ENCODE measurements at regions not wholly inside any gene's neighbourhood (a gene's known extent, or its start where the extent isn't known, plus 50 kb on each side); places are given as distances from the start of the nearest gene placed in this dataset.
"Not testable (repeated sequence)": the region's sequence is repeated elsewhere in the genome, so short reads cannot be mapped to it uniquely, and the experiment has no call there.

- not testable (repeated sequence) for DNase-seq
Measured at GRCh38 chr1:147103416-147104155, 68.7 kb downstream of the PRKAB2 start.

GRCh38 chr1:147099192-147099591 lies 73.1 kb downstream of the PRKAB2 start:
- DNase-seq, result no peak

- peak; percentile 53 for DNase-seq
Measured at GRCh38 chr1:147098338-147098973, 73.8 kb downstream of the PRKAB2 start.

GRCh38 chr1:147095691-147096090 lies 76.6 kb downstream of the PRKAB2 start:
- no peak for DNase-seq

GRCh38 chr1:147091801-147092200 lies 80.5 kb downstream of the PRKAB2 start:
- no peak for DNase-seq

- no peak for DNase-seq
Measured at GRCh38 chr1:147089457-147089856, 82.8 kb downstream of the PRKAB2 start.

GRCh38 chr1:147086129-147086528 lies 86.1 kb downstream of the PRKAB2 start:
- DNase-seq, result no peak

GRCh38 chr1:147084273-147085096 lies 87.8 kb downstream of the PRKAB2 start:
- DNase-seq, result peak; percentile 92

GRCh38 chr1:147083919-147084272 lies 88.4 kb downstream of the PRKAB2 start:
- DNase-seq, result no peak

GRCh38 chr1:147080671-147081394 lies 91.4 kb downstream of the PRKAB2 start:
- no peak for DNase-seq

GRCh38 chr1:147080006-147080661 lies 92.1 kb downstream of the PRKAB2 start:
- DNase-seq, result peak; percentile 55

- DNase-seq, result no peak
Measured at GRCh38 chr1:147079400-147080005, 92.8 kb downstream of the PRKAB2 start.

- no peak for DNase-seq
Measured at GRCh38 chr1:147078606-147079399, 93.5 kb downstream of the PRKAB2 start.

GRCh38 chr1:147077936-147078605 lies 94.2 kb downstream of the PRKAB2 start:
- DNase-seq, result no peak

- DNase-seq, result no peak
Measured at GRCh38 chr1:147077523-147077922, 94.7 kb downstream of the PRKAB2 start.

GRCh38 chr1:147077081-147077480 lies 95.2 kb downstream of the PRKAB2 start:
- DNase-seq, result no peak

GRCh38 chr1:147076442-147076841 lies 95.8 kb downstream of the PRKAB2 start:
- no peak for DNase-seq

GRCh38 chr1:147072482-147073432 lies 99.5 kb downstream of the PRKAB2 start:
- DNase-seq, result no peak

- no peak for DNase-seq
Measured at GRCh38 chr1:147071142-147071541, 101.1 kb downstream of the PRKAB2 start.

All from hematopoietic multipotent progenitor cell treated with erythropoietin and hydrocortisone succinate and interleukin-3 and kit ligand, for 4 days (in vitro differentiated cells).